NCI-H2081 treated with DMSO at 0.1 percent for 48 hours (cell line): ENCODE measurements at regions not wholly inside any gene's neighbourhood (a gene's known extent, or its start where the extent isn't known, plus 50 kb on each side); places are given as distances from the start of the nearest gene placed in this dataset.

Source experiments
- DNase-seq: peaks from one replicate; lab custom pipeline; 2025; lab: John Stamatoyannopoulos, UW

DNA sequence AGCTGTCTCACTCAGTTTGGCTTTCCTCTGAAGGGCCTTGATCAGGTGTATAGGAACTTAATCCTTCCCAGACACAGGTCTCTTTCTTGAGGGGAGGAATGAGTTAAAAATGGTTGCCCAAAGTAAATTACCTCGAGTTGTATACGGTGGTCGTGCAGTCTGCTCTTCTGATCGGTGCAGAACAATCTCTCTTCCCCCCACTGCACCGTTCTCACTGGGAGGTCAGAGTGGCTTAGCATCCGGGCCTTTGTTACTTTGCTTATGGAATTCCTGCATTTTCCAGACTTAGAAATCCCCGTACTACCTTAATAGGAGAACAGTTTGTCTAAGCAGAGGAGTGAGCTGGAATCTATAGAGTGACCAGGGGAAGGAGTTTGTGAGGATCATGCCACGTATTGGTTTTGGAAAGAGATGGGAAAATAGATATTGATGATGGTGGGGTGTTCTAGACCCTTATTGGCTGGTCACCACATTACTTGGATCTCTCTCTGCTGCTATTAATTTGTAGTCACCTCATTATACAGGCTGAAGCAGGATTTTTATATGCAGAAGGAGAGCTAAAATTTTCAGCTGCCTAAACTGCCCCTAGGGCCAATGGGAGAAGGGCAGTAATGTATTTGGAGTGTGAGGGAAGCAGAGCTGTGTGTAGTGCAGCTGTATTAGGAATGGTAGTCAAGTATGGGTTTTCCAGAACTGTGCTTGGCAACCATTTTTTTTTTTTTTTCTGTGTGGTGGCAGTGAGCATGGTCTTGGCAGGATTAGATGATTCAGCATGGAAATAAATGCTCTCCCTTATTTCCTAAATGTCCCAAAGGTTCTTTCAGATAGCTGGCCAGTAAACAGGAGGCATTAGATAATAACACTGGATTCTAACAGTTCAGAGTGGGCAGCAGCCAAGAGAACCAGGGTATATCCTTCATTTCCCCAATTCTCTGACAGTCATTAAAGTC lies 81.5 kb downstream of the NDUFS5 start:
- no peak for DNase-seq

DNA sequence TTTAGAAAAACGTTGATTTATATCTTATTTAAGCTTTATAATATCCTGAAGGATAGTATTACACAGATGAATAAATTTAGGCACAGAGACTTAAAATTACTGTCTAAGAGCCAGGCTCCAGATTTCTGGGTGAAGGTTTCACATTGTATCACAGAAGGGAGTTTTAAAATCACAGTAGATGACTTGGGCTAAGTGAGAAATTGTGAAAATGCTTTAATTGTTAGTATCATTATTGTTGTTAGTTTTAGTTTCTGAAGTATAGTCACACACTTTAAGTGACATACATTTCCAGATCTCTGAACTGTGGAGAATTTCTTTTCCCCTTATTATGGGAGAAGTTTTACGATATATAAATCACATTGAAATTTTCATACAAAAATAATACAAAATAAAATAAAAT lies 83.5 kb downstream of the NDUFS5 start:
- no peak for DNase-seq

DNA sequence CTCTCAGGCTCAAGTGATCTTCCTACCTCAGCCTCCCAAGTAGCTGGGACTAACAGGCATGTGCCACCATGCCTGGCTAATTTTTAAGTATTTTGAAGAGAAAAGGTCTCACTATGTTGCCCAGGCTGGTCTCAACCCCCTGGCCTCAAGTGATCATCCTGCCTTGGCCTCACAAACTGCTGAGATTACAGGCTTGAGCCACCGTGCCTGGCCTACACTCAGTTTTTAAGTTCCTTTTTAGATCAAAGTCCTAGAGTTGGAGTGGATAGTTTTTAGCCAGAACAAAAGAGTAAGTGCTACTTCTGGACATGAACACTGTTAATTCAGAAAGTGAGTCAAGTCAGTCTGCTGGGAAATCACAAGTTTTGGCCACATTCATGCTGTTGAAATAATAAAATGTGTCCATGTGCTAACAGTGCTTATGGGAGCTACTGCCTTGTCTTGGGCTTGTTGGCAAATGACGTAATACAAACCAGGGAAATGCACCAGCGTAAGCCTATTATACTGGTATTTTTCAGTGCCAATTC lies 84.2 kb downstream of the NDUFS5 start:
- DNase-seq, result no peak

DNA sequence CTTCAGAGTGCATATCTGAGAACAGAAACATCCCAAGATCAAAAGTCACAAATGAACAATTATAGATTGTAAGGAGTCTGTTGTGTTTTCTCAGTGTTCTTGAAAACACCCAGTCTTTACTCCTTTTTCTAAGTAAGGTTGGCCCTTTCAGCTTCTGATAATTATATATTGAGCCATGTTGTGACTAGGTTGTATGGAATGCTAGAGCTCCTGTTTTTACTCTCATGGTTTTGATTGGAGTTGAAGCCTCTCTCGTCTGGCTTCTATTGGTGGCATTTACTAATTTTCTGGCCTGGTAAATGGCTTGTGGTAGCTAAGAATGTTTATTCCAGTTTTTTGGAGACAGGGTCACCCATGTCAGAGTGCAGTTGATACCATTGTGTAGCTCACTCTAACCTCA lies 84.7 kb downstream of the NDUFS5 start:
- DNase-seq, result no peak

DNA sequence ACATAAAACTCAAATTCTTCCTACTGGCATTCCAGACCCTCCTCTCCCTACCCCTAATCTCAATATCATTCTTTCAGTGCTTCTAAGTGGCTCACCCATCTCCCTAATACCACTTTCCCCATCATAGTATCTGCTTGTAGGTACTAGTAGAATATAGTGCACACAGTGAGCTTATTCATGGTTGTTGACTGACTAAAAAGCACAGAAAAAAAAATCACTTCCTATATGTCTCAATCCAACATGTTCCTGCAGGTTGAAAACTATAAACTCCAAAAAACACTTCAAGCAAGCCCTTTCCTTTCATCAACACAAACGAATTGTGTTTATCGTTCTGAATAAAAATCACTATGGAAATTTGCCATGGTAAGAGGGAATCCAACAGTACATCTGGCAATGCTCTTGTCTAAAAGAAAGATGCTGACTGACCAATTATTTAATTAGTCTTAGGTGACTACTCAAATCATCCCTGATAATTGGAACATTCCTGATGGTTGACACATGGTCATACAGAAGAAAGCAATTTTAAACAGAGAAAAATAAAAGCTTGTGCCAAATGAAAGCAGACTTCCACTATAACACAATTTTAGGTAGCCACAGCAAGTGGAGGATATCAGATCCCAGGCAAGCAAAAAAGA lies 87.1 kb downstream of the NDUFS5 start:
- DNase-seq, result no peak

DNA sequence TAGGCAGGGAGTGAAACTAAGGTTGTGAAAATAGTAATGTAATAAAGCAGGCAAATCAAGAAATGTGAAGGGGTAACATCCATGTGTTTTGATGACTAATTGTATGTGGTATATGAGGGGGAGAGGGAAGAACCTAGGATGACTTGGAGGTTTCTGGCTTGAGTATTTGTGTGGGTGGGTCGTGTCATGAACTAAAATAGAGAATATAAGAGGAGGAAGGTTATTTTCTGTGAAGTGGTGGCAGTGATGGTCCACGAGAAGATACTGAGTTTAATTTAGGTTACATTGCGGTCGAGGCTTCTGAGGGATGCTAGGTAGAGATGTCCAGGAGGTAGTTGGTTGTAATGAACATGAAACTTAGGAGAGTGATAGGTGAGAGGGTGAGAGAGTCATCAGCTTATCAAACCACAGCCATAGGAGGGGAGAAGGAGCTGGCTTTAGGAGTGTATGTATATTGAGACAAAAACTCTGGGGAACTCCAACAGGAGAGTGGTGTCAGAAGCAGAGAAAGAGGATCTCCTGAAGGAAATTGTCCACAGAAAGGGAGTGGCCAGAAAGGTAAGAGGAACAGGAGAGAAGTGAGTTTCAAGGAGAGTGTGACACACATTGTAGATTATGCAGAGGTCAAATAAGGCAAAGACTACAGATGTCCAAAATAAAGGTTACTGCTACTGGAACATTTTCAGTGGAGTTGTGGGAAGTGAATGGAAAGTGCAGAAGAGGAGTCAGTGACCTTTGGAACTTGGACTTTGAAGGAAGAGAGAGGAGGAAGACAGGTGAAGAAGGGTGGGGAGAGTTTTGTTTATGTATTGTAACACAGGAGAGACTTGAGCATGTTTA lies 89.0 kb upstream of the MACF1 start:
- no peak for DNase-seq

DNA sequence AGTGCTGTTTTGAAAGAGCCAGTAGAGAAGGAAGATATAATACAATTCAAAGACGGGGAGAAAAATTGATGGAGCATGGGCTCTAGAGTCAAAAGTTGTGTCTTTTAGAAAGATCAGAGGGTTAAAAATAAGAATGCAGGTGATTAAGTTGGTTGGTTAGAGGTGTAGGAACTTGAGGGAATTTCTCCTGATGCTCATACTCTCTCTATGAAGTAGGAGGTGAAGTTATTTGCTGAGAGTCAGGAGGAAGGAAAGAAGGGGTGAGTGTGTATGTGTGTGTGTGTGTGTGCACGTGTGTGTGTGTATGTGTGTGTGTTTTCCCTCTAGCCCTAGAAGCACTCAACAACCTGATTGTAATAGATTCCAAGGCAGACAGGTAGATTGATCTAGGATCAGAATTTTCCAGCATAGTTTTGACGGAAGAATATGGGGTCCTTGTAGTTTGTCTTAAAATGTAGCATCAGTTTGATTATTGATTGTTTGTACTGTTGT lies 88.3 kb upstream of the MACF1 start:
- no peak for DNase-seq

DNA sequence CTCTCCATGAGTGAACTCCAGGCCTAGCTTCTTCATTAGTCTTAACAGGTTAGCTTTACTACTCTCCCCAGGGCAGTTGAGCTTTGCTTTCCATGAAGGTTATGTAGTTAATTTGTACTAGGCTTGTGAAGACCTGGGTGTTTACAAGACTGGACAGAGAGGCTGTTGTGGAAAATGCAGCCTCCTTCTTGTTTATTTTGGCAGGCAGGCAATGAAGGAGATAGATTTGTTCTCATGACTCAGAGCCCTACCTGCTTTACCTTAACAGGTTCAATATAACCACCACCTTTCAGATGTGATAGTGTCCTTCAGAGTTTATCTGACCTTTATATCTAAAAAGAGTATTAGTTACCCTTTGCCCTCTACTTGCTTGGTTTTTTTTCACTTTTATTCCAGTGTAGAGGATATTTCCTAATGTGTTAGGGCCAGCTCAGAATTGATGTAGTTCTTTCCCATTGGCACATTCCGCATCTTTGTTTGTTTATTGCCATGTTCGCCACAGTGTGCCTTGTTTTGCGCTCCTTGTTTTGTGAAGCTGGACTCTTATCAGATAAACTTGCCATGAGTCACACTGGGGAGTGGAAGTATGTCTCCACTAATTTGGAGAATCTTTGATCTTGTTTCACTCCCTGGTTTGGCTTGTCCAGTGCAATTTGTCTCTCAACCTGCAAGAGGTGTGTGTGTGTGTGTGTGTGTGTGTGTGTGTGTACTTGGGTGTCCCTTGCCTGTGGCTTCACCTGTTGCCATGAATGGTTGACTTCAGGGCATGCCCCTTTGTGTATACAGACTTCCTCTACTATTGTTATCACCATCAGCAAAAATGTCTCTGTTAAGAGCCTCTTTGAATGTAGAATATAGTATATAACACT lies 87.4 kb upstream of the MACF1 start:
- DNase-seq, result no peak

DNA sequence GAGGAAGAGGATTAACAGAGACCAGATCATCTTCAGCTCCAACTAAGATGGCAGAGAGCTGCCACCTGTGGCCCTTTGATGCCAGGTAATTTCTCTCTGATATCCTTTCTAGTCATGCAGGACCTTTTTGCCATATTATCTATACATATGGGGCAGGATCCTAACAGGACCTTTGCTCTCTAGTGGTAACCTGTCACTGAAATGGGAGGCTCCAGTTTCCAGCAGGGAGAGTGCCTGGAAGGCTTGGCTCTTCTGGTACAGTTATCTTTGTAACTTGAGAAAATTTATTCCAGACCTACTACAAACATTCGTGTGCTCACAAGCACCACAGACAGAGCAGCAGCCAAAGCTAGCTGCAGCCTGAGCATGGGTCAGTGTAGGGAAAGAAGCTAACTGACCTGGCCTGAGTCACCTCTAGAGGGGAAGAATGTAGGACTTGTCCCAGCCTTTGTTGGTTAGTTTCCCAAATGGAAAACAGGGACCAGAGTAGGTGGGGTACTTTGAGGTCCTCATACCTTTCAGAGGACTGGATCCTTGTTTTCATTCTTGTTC lies 86.5 kb upstream of the MACF1 start:
- no peak for DNase-seq

DNA sequence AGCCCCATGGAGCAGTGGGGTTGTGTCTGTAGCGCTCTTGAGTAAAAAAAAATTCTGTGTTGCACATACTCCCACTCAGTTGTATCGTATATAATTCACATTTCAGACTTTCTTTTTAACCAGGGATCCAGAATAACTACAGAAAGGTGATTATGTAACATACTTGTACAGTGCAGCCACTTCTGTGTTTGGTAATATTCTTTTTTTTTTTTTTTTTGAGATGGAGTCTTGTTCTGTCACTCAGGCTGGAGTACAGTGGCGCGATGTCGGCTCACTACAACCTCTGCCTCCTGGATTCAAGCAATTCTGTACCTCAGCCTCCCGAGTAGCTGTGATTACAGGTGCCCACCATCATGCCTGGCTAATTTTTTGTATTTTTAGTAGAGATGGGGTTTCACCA lies 82.4 kb upstream of the MACF1 start:
- no peak for DNase-seq

DNA sequence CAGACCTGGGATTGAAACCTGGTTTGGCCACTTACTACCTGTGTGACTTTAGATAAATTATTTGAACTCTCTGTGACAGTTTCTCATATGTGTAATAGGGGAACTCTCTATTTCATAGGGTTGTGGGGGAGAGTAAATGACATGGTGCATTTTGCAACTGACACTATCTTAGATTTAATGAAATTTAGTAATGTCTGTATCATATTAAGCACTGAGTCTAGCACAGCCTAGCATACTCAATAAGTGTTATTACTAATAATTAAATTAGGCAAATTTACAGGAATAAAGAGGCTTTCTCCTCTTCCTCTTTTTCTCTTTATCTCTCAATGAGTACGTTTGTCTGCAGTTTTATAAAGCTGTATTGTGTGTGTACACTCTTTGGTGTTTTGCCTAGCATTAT lies 80.2 kb upstream of the MACF1 start:
- no peak for DNase-seq

DNA sequence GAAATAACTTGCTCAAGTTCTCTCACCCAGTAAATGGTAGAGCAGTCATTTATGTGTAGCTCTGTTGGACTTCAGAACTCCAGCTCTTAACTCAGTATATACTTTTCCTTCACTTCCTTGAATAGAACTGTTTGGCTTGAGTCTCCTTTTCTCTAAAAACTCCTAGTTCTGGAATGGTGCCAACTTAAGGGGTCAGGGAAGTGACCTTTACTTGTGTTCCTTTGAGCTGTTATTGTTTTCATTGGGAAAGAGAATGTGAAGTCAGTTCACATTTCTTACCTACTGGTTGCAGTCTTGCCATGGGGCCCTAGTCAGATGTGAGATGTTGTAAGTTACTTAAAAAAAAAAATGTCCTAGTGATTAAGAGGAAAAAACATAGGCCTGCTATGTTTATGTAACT lies 77.0 kb upstream of the MACF1 start:
- no peak for DNase-seq

DNA sequence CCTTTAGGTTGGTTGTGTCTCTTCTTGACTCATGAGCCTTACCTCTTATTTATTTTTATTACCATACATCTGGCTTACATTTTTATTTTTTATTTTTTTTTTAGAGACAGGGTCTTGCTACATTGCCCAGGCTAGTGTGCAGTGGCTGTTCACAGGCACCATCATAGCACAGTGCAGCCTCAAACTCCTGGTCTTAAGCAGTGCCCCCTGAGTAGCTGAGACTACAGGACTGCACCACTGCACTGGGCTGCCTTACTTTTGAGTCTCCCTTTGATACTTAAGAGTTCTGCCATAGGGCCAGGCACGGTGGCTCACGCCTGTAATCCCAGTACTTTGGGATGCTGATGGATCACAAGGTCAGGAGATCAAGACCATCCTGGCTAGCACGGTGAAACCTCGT lies 76.4 kb upstream of the MACF1 start:
- no peak for DNase-seq

DNA sequence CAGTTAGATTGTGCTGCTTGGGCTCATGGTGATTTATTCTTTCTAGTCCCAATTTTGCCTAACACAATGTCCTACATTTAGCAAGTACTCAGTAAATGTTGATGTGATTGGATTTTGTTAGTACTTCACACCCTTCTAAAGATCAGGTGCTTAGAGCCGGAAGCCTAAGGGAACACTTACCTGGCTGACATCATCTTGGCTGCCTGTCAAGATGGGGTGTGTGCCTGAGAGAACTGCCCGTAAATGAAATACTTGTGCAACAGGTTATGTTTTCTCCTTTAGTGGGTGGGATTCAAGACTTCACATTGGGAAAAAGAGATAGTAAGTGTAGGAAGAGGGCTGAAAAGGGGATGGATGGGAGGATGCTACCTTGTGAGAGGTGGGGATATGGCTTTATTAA lies 75.5 kb upstream of the MACF1 start:
- no peak for DNase-seq

DNA sequence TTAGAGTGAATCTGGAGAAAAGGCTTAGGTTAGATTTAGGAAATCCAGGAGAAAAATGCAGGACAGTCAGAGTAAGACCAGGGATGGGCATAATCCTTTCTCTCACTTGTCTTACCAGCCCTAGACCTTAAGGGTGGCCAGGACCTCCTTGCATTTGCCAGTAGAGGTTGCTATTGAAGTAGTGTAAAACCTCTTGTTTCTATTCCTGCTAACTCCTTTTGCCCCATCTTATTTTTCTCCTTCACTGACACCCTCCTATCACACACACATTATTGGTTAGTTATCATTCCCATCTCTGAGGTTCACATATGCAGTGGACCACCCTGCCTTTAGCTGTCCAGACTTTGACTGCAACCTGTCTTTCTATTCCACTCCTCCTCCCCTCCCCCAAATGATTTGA lies 75.0 kb upstream of the MACF1 start:
- no peak for DNase-seq

DNA sequence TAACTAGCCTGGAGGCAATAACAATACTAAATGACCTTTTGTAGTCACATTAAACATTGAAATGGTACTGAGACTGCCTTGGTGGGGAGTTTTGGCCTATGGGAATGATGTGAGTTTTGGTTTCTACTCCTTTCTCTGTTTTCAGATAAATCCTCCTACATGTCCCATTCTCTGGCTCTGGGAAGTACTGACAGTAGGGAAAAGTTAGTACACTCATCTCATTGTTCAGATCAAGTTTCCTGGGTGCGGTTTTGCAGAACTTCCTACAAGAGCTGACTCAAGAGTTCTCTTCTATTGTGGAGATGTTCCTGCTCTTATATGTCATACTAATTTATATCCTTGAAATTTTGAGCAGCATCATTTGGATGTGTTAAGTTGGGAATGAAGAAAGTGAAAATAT lies 74.2 kb upstream of the MACF1 start:
- no peak for DNase-seq

DNA sequence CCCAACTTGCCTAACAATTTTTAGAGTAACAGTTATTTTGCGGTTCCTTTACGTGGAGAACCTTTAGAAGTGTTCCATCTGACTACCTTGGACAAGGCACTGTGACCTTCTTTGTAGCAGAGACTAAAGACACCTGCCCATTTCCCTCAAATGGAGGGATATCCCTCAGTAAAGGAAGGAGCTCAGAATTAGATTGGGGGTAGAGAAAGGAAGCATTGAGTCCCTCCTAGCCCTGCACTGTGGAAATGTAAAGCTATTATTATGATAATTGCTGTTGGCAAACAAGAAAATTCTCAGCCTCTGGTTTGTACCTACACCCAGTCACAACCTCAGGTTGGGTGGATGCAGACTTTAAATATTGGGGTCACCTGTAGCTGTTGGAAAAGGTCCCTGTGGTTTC lies 72.6 kb upstream of the MACF1 start:
- DNase-seq, result no peak

DNA sequence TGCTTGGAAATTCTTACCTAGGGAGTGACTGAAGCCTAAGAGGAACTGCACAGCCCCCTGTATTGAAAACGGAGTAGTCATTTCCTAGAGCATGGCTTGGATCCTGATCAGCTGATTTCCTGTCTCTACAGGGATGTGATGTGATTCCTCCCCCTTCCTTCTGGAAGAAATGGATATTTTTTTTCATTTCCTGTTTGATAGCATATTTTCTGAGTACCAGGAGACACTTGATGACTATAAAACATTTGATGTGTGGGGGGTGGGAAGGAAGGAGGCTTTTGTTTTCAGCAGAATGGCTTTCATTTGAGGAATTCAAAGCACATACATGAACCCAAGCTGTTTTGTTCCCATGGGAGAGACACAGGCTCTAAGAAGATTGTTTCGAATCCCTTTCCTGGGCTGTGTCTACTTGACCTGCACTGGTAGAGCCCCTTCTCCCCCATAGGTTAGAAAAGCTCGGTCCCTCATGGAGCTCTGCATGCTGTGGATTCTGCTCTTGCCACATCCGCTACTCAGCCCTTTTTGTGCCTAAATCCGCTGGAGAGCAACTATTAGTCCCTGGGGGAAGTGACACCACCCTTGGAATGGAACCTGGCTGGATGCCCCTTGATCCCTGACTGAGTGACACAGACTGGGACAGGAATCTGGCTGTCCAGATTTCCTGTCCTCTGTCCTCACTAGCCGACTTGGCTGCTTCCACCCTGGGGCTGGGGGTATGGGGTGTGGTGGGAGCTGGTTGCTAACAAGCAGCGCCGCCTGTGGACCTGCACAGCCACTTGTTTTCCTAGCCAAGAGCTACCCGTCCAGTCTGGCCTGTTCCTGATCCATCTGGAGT lies 71.8 kb upstream of the MACF1 start:
- no peak for DNase-seq

DNA sequence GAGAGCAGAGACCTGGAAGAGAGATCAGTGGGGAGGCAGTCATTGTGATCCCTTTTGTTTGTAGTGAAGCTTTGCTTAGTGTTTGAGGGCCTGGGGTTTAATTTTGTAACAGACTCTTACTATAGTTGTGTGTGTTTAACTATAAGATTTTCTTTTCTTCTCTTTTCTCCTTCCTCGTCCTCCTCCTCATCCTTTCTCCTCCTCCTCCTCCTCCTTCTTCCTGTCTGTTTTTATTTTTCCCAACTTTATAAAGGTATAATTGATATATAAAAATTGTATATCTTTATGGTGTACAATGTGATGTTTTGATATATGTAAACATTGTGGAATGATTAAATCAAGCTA lies 71.2 kb upstream of the MACF1 start:
- DNase-seq, result no peak

DNA sequence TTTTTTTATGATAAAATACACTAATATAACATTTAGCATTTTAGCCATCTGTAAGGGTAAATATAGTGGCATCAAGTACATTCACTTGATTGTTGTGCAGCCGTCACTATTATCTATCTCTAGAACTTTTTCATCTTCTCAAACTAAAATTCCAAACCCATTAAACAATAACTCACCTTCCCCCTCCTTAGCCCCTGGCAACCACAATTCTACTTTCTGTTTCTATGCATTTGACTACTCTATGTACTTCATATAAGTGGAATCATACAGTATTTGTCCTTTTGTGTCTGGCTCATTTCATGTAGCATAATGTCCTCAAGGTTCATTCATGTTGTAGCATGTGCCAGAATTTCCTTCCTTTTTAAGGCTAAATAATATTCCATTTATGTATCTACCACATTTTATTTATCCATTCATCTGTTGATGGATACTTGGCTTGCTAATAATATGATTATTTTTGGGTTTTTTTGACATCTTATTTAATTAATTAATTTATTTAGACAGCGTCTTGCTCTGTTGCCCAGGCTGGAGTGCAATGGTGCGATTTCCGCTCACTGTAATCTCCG lies 69.6 kb upstream of the MACF1 start:
- DNase-seq, result no peak
